Activated B cell treated with CpG ODN at 0.5 μM for 24 hours (primary cell): ENCODE measurements at regions not wholly inside any gene's neighbourhood (a gene's known extent, or its start where the extent isn't known, plus 50 kb on each side); places are given as distances from the start of the nearest gene placed in this dataset.

ENCODE experiments used
- ATAC-seq: fragments of 200-7000 bp; cut with Tn5 transposase; one replicate; pipeline ENCODE4 v1.10.0; 2021; ENCODE audit warnings: low read depth, mild to moderate bottlenecking, moderate library complexity
- CTCF ChIA-PET: fragments of 350-600 bp; sonication (Branson Sonifier 250); formaldehyde crosslinking; loops from one replicate; lab custom pipeline; 2021; ENCODE audit warnings: antibody characterized with exemption; lab: Charles Lee
- POLR2A ChIA-PET: fragments of 350-600 bp; sonication (Branson Sonifier 250); formaldehyde crosslinking; loops from one replicate; lab custom pipeline; 2021; ENCODE audit warnings: antibody characterized with exemption; lab: Charles Lee
- DNase-seq: peaks from one replicate; pipeline ENCODE4 v3.0.0; 2022
- H3K27ac Mint-ChIP-seq: one replicate; pipeline ENCODE4 v1.8.0; 2020; ENCODE audit warnings: mixed read lengths
- H3K27me3 Mint-ChIP-seq: one replicate; pipeline ENCODE4 v1.8.0; 2021; ENCODE audit warnings: mixed read lengths
- H3K36me3 Mint-ChIP-seq: one replicate; pipeline ENCODE4 v1.8.0; 2021; ENCODE audit warnings: low read depth, mixed read lengths
- H3K4me1 Mint-ChIP-seq: one replicate; pipeline ENCODE4 v1.8.0; 2021; ENCODE audit warnings: mixed read lengths
- H3K4me3 Mint-ChIP-seq: one replicate; pipeline ENCODE4 v1.8.0; 2020; ENCODE audit warnings: mild to moderate bottlenecking, mixed read lengths
- H3K9me3 Mint-ChIP-seq: one replicate; pipeline ENCODE4 v1.8.0; 2020; ENCODE audit warnings: mixed read lengths
- CTCF ChIP-seq: fragments of 200-600 bp; IDR thresholded peaks from one replicate; pipeline ENCODE4 v1.8.0; 2022; ENCODE audit warnings: antibody characterized with exemption, mild to moderate bottlenecking
- intact Hi-C: fragments of 100-400 bp; cut with micrococcal nuclease; formaldehyde crosslinking; loops from one replicate; pipeline ENCODE4 v1.15.1; 2024

GRCh38 chr16:7044331-7044730 is 288.3 kb upstream of the RBFOX1 start:
- no peak overlapping the region for H3K27ac Mint-ChIP-seq
- no peaks in the 10 kb centered on the region for H3K36me3 Mint-ChIP-seq
- intact Hi-C loops: no loop called here
- H3K27me3 Mint-ChIP-seq: no peaks in the 10 kb centered on the region
- ChIA-PET CTCF (no interaction called here), POLR2A (no interaction called here)
- no peak overlapping the region for H3K4me3 Mint-ChIP-seq
- no peak for TF ChIP-seq CTCF
- DNase-seq (no peak), ATAC-seq (no peak)
- H3K4me1 Mint-ChIP-seq: no peaks in the 10 kb centered on the region
- H3K9me3 Mint-ChIP-seq: peaks cover 9% of the 10 kb centered on the region

DNA sequence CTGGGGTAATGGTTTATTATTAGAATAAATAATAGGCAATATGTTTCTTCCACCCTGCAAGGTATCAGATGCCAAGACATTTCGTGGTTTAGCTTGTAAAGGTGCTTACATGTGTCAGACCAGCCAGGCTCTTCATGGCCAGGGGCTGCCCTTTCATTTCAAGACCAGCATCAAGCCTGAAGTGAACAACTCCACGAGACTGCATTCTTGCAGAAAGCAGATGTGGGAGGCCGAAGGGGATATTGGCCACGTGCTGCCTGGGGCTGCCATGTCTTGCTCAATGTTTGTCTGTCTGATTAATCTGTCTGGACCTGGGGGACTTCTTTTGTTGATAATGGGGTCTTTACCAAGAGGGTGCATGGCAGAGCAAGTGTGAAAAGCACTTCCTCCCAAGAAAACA is 294.2 kb upstream of the RBFOX1 start:
- Mint-ChIP-seq H3K4me1 (no peaks in the 10 kb centered on the region), H3K27ac (no peak overlapping the region), H3K9me3 (peaks cover 6% of the 10 kb centered on the region), H3K4me3 (no peak overlapping the region), H3K36me3 (no peaks in the 10 kb centered on the region), H3K27me3 (no peaks in the 10 kb centered on the region)
- intact Hi-C loops: no loop called here
- CTCF ChIA-PET: no interaction called here
- TF ChIP-seq CTCF: no peak
- DNase-seq: no peak
- ATAC-seq: no peak
- POLR2A ChIA-PET: no interaction called here

DNA sequence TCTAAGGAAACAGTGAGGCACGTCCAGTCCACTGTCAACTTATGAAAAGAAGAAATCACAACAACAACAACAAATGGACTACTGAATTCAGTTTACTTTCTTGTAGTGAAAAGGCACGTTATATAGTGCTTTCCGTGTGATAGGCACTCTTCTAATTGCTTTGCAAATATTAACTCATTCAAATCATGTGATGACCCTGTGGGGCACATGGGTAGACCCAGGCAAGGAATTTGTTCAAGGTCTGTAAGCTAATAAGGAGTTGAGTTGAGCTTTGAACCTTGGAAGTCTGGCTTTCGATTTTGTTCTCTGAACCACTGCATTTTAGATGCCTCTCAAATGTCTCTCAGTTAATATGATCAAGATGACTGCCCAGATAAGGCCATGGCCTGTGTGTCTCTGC is 295.1 kb upstream of the RBFOX1 start:
- no peaks in the 10 kb centered on the region for H3K36me3 Mint-ChIP-seq
- no peak overlapping the region for H3K4me3 Mint-ChIP-seq
- no peak overlapping the region for H3K27ac Mint-ChIP-seq
- no peaks in the 10 kb centered on the region for H3K4me1 Mint-ChIP-seq
- no peak for TF ChIP-seq CTCF
- no peaks in the 10 kb centered on the region for H3K27me3 Mint-ChIP-seq
- no peak for ATAC-seq
- ChIA-PET CTCF (no interaction called here), POLR2A (no interaction called here)
- peaks cover 3% of the 10 kb centered on the region for H3K9me3 Mint-ChIP-seq
- no peak for DNase-seq
- intact Hi-C loops: no loop called here

GRCh38 chr16:7031031-7031430 is 301.6 kb upstream of the RBFOX1 start:
- no peak for TF ChIP-seq CTCF
- POLR2A ChIA-PET: no interaction called here
- H3K27ac Mint-ChIP-seq: no peak overlapping the region
- peaks cover 12% of the 10 kb centered on the region for H3K9me3 Mint-ChIP-seq
- H3K4me1 Mint-ChIP-seq: no peaks in the 10 kb centered on the region
- no peak for ATAC-seq
- H3K4me3 Mint-ChIP-seq: no peak overlapping the region
- H3K27me3 Mint-ChIP-seq: no peaks in the 10 kb centered on the region
- DNase-seq: no peak
- intact Hi-C loops: no loop called here
- H3K36me3 Mint-ChIP-seq: no peaks in the 10 kb centered on the region
- CTCF ChIA-PET: no interaction called here

DNA sequence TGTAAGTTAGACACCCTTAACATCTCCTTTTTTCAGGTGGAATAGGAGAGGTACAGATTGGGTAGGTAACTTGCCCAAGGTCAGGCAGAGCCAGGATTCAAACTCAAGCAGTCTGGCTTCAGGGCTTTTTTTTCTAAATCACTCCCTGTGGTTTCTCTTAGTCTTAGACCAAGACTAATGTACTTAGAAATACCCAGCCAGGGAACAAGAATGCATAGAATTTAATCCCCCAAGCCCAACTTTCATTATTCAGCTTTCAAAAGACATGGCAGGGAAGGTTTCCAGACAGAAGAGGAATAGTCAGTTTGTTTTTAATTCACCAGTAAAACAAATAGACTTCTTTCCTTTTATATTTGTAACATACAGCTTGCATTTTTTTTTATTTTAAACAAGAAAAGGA is 305.2 kb upstream of the RBFOX1 start:
- no peaks in the 10 kb centered on the region for H3K4me1 Mint-ChIP-seq
- TF ChIP-seq CTCF: no peak
- no peak overlapping the region for H3K27ac Mint-ChIP-seq
- intact Hi-C loops: no loop called here
- no peaks in the 10 kb centered on the region for H3K27me3 Mint-ChIP-seq
- CTCF ChIA-PET: no interaction called here
- H3K36me3 Mint-ChIP-seq: no peaks in the 10 kb centered on the region
- no peak for DNase-seq
- no peak for ATAC-seq
- H3K9me3 Mint-ChIP-seq: peaks cover 12% of the 10 kb centered on the region
- POLR2A ChIA-PET: no interaction called here
- H3K4me3 Mint-ChIP-seq: no peak overlapping the region
